ENCODE measurements at regions not wholly inside any gene's neighbourhood (a gene's known extent, or its start where the extent isn't known, plus 50 kb on each side); places are given as distances from the start of the nearest gene placed in this dataset.

- TF ChIP-seq POLR2A (IDR thresholded peaks at IDR 0.05; ENCODE audit: low read length) = no peak
- TF ChIP-seq, protein P1, sequence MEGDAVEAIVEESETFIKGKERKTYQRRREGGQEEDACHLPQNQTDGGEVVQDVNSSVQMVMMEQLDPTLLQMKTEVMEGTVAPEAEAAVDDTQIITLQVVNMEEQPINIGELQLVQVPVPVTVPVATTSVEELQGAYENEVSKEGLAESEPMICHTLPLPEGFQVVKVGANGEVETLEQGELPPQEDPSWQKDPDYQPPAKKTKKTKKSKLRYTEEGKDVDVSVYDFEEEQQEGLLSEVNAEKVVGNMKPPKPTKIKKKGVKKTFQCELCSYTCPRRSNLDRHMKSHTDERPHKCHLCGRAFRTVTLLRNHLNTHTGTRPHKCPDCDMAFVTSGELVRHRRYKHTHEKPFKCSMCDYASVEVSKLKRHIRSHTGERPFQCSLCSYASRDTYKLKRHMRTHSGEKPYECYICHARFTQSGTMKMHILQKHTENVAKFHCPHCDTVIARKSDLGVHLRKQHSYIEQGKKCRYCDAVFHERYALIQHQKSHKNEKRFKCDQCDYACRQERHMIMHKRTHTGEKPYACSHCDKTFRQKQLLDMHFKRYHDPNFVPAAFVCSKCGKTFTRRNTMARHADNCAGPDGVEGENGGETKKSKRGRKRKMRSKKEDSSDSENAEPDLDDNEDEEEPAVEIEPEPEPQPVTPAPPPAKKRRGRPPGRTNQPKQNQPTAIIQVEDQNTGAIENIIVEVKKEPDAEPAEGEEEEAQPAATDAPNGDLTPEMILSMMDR (IDR thresholded peaks at IDR 0.05) = no peak
- no peak for TF ChIP-seq JUN (IDR thresholded peaks at IDR 0.05)
- TF ChIP-seq EP300 (IDR thresholded peaks at IDR 0.05) = no peak
- TF ChIP-seq NR3C1 (IDR thresholded peaks at IDR 0.05) = no peak
- TF ChIP-seq ELK1 (IDR thresholded peaks at IDR 0.05; ENCODE audit: low read depth, low read length) = no peak
- TF ChIP-seq, protein P2, sequence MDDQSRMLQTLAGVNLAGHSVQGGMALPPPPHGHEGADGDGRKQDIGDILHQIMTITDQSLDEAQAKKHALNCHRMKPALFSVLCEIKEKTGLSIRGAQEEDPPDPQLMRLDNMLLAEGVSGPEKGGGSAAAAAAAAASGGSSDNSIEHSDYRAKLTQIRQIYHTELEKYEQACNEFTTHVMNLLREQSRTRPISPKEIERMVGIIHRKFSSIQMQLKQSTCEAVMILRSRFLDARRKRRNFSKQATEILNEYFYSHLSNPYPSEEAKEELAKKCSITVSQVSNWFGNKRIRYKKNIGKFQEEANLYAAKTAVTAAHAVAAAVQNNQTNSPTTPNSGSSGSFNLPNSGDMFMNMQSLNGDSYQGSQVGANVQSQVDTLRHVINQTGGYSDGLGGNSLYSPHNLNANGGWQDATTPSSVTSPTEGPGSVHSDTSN (IDR thresholded peaks at IDR 0.05) = no peak
- TF ChIP-seq RNF2 (IDR thresholded peaks at IDR 0.05; ENCODE audit: borderline replicate concordance, low read depth) = no peak
- TF ChIP-seq MYC (IDR thresholded peaks at IDR 0.05; ENCODE audit: borderline replicate concordance, low read length) = no peak
- TF ChIP-seq, protein P3, sequence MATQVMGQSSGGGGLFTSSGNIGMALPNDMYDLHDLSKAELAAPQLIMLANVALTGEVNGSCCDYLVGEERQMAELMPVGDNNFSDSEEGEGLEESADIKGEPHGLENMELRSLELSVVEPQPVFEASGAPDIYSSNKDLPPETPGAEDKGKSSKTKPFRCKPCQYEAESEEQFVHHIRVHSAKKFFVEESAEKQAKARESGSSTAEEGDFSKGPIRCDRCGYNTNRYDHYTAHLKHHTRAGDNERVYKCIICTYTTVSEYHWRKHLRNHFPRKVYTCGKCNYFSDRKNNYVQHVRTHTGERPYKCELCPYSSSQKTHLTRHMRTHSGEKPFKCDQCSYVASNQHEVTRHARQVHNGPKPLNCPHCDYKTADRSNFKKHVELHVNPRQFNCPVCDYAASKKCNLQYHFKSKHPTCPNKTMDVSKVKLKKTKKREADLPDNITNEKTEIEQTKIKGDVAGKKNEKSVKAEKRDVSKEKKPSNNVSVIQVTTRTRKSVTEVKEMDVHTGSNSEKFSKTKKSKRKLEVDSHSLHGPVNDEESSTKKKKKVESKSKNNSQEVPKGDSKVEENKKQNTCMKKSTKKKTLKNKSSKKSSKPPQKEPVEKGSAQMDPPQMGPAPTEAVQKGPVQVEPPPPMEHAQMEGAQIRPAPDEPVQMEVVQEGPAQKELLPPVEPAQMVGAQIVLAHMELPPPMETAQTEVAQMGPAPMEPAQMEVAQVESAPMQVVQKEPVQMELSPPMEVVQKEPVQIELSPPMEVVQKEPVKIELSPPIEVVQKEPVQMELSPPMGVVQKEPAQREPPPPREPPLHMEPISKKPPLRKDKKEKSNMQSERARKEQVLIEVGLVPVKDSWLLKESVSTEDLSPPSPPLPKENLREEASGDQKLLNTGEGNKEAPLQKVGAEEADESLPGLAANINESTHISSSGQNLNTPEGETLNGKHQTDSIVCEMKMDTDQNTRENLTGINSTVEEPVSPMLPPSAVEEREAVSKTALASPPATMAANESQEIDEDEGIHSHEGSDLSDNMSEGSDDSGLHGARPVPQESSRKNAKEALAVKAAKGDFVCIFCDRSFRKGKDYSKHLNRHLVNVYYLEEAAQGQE (IDR thresholded peaks at IDR 0.05) = no peak
- TF ChIP-seq, protein P4, sequence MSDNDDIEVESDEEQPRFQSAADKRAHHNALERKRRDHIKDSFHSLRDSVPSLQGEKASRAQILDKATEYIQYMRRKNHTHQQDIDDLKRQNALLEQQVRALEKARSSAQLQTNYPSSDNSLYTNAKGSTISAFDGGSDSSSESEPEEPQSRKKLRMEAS (IDR thresholded peaks at IDR 0.05) = no peak
- TF ChIP-seq SREBF2 (IDR thresholded peaks at IDR 0.05) = no peak
- no peak for TF ChIP-seq SMC3 (IDR thresholded peaks at IDR 0.05)
- no peak for TF ChIP-seq CBX8 (IDR thresholded peaks at IDR 0.05)
These were observed 698.6 kb downstream of the SORCS3 start for GRCh38 chr10:105339669-105340068.
